ENCODE measurements at regions not wholly inside any gene's neighbourhood (a gene's known extent, or its start where the extent isn't known, plus 50 kb on each side); places are given as distances from the start of the nearest gene placed in this dataset.

DNA sequence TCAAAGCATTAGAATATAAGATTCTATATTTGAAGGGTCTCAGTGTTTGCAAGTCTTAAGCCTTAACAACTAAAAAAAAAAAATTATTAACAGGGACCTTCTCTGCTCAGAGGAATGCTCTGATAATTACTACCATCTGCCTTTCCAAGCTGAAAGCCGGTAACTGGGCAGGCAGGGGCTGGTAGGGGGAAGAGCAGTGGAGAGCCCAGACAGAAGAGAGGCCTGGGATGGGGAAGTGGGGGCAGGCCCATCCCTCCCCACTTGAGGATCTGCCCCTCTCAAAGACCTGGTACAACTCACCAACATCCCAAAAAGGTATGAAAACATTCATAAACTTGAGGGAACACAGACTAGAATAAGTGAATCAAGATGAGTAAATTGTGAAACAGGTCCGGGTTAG lies 113.9 kb downstream of the QDPR start:
- no peaks in the 10 kb centered on the region for H3K36me3 ChIP-seq (replicated peaks in 1 of 2; ENCODE audit: control insufficient read depth in 1 of 2, insufficient read depth in 2 of 2, low read length in 2 of 2)
- peaks cover 0 to 3% (median 0%) of the 10 kb centered on the region in 3 donors for H3K27me3 Mint-ChIP-seq (ENCODE audit: low read depth in 3 of 3)
- no peak overlapping the region for H3K4me2 ChIP-seq (replicated peaks; ENCODE audit: extremely low read depth, low read length, poor library complexity, severe bottlenecking)
- H3K27me3 ChIP-seq (ENCODE audit: control insufficient read depth in 2 of 2, insufficient read depth in 2 of 2, low read length in 2 of 2) = no peaks in the 10 kb centered on the region
- no peak overlapping the region for H2AFZ ChIP-seq (ENCODE audit: insufficient read depth, low read depth, low read length, poor library complexity, severe bottlenecking)
- intact Hi-C loops (cut with micrococcal nuclease) = no loop called here
- H3K4me1 ChIP-seq (ENCODE audit: control insufficient read depth in 1 of 2, insufficient read depth in 2 of 2, low read length in 2 of 2) = no peaks in the 10 kb centered on the region
- H3K4me3 Mint-ChIP-seq = no peak overlapping the region
- no peaks in the 10 kb centered on the region for H4K20me1 ChIP-seq (ENCODE audit: insufficient read depth, low read length)
- H3K79me2 ChIP-seq (ENCODE audit: insufficient read depth, low read length) = no peaks in the 10 kb centered on the region
- no peak for TF ChIP-seq CTCF (IDR thresholded peaks at IDR 0.05)
- no peaks in the 10 kb centered on the region for H3K4me1 Mint-ChIP-seq
- no peak overlapping the region for H3K27ac Mint-ChIP-seq
- no peak for DNase-seq
- no peaks in the 10 kb centered on the region for H3K9me3 ChIP-seq (replicated peaks in 1 of 2; ENCODE audit: control insufficient read depth in 1 of 2, insufficient read depth in 1 of 2, low read length in 2 of 2)
- H3K27ac ChIP-seq (ENCODE audit: low read depth in 1 of 2, low read length in 2 of 2) = no peak overlapping the region
- H3K36me3 Mint-ChIP-seq = no peaks in the 10 kb centered on the region
- WGBS (ENCODE audit: insufficient coverage) = 83% methylated on average over 1 of the region's 2 CpGs
- no peak overlapping the region for H3K9ac ChIP-seq (ENCODE audit: insufficient read depth, low read length, poor library complexity, severe bottlenecking)
- H3K4me3 ChIP-seq (replicated peaks in 1 of 3; ENCODE audit: low read depth in 2 of 3, low read length in 3 of 3) = no peak overlapping the region
- peaks cover 0 to 2% (median 1%) of the 10 kb centered on the region in 7 donors for H3K9me3 Mint-ChIP-seq

DNA sequence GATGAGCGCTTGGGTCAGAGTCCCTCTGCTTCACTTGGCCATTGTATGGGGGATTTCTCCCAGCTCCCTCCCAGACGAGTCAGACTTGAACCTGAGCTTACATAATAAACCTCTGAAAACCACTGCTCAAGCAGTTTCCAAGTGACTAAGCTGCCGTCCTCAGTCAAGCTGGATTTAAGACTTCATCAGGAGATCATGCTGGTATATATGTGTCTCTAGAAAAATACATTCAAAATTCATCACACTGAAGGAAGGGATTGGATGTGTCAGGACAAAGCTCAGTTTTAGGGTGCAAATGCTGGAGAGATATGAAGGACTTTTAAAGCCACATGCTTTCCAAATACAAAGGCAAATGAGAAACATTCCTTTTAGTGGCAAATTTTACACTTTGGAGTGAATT lies 114.3 kb downstream of the QDPR start:
- H3K36me3 ChIP-seq (replicated peaks in 1 of 2; ENCODE audit: control insufficient read depth in 1 of 2, insufficient read depth in 2 of 2, low read length in 2 of 2) = no peaks in the 10 kb centered on the region
- H3K9me3 ChIP-seq (replicated peaks in 1 of 2; ENCODE audit: control insufficient read depth in 1 of 2, insufficient read depth in 1 of 2, low read length in 2 of 2) = no peaks in the 10 kb centered on the region
- no CpG with 5 or more reads among the region's 3 CpGs for WGBS (ENCODE audit: insufficient coverage)
- no peak overlapping the region for H3K4me3 ChIP-seq (replicated peaks in 1 of 3; ENCODE audit: low read depth in 2 of 3, low read length in 3 of 3)
- Mint-ChIP-seq H3K27me3 (ENCODE audit: low read depth in 3 of 3) (peaks cover 0 to 3% (median 0%) of the 10 kb centered on the region in 3 donors), H3K4me1 (no peaks in the 10 kb centered on the region), H3K4me3 (no peak overlapping the region), H3K27ac (no peak overlapping the region), H3K9me3 (peaks cover 1 to 3% (median 2%) of the 10 kb centered on the region in 7 donors), H3K36me3 (no peaks in the 10 kb centered on the region)
- no peak overlapping the region for H3K9ac ChIP-seq (ENCODE audit: insufficient read depth, low read length, poor library complexity, severe bottlenecking)
- no peak overlapping the region for H2AFZ ChIP-seq (ENCODE audit: insufficient read depth, low read depth, low read length, poor library complexity, severe bottlenecking)
- intact Hi-C loops (cut with micrococcal nuclease) = no loop called here
- H3K4me2 ChIP-seq (replicated peaks; ENCODE audit: extremely low read depth, low read length, poor library complexity, severe bottlenecking) = no peak overlapping the region
- H3K27ac ChIP-seq (ENCODE audit: low read depth in 1 of 2, low read length in 2 of 2) = no peak overlapping the region
- no peak for DNase-seq
- H3K4me1 ChIP-seq (ENCODE audit: control insufficient read depth in 1 of 2, insufficient read depth in 2 of 2, low read length in 2 of 2) = no peaks in the 10 kb centered on the region
- H4K20me1 ChIP-seq (ENCODE audit: insufficient read depth, low read length) = no peaks in the 10 kb centered on the region
- no peaks in the 10 kb centered on the region for H3K27me3 ChIP-seq (ENCODE audit: control insufficient read depth in 2 of 2, insufficient read depth in 2 of 2, low read length in 2 of 2)
- H3K79me2 ChIP-seq (ENCODE audit: insufficient read depth, low read length) = no peaks in the 10 kb centered on the region
- no peak for TF ChIP-seq CTCF (IDR thresholded peaks at IDR 0.05)
